Chondrocyte (in vitro differentiated cells): ENCODE measurements at regions not wholly inside any gene's neighbourhood (a gene's known extent, or its start where the extent isn't known, plus 50 kb on each side); places are given as distances from the start of the nearest gene placed in this dataset.

Experiments
- DNase-seq: peaks from one replicate; pipeline ENCODE4 v3.0.0; 2021; ENCODE audit warnings: mixed read lengths, low spot score
- H3K27ac Mint-ChIP-seq: one replicate; pipeline ENCODE4 v1.8.0; 2021; ENCODE audit warnings: mild to moderate bottlenecking, moderate library complexity, mixed read lengths; ENCODE audit not compliant: unreplicated experiment
- H3K27me3 Mint-ChIP-seq: 2 replicates; pipeline ENCODE4 v1.8.0; 2021; ENCODE audit warnings: low read depth, mixed read lengths
- H3K36me3 Mint-ChIP-seq: 2 replicates; pipeline ENCODE4 v1.8.0; 2021; ENCODE audit warnings: low read depth, mixed read lengths
- H3K4me1 Mint-ChIP-seq: 2 replicates; pipeline ENCODE4 v1.8.0; 2021; ENCODE audit warnings: low read depth, mild to moderate bottlenecking, mixed read lengths
- H3K4me3 Mint-ChIP-seq: one replicate; pipeline ENCODE4 v1.8.0; 2021; ENCODE audit warnings: mild to moderate bottlenecking, moderate library complexity, mixed read lengths; ENCODE audit not compliant: unreplicated experiment
- H3K9me3 Mint-ChIP-seq: 2 replicates; pipeline ENCODE4 v1.8.0; 2021; ENCODE audit warnings: low read depth, mixed read lengths
- TF ChIP-seq, protein P1 (sequence below): fragments of 200-600 bp; sonication (generic); IDR thresholded peaks from 2 replicates; pipeline ENCODE4 v1.5.0; 2021; ENCODE audit warnings: antibody characterized with exemption, mild to moderate bottlenecking, moderate library complexity

DNA sequence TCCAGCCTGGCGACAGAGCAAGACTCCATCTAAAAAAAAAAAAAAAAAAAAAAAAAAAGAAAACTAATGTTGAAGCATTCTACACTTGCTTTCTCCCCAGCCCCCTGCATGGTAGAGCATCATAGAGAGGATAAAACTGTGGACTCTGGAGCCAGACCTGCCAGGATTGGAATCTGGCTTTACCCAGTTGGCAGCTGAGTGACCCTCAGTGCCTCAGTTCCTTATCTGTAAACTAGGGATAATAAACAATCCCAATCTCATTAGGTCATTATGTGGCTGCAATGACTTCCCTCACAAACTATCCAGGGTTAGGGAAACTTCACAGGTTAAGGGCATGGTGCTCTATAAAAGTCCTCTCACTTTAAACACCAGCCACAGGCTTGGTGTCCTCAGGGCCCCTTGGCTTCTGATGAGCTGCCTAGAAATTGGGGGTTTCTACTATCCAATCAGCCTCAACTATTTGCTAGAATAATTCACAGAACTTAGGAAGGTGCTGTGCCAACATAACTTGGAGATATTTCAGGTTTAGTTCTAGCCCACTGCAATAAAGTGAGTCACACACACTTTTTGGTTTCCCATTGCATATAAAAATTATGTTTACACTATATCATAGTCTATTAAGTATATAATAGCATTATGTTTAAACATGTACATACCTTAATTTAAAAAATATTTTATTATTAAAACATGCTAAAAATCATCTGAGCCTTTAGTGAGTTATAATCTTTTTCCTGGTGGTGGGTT is 180.5 kb upstream of the B3GALT2 start:
- Mint-ChIP-seq H3K4me3 (no peak overlapping the region), H3K9me3 (no peaks in the 10 kb centered on the region), H3K27ac (no peak overlapping the region), H3K4me1 (no peaks in the 10 kb centered on the region), H3K36me3 (no peaks in the 10 kb centered on the region), H3K27me3 (no peaks in the 10 kb centered on the region)
- TF ChIP-seq, protein P1, sequence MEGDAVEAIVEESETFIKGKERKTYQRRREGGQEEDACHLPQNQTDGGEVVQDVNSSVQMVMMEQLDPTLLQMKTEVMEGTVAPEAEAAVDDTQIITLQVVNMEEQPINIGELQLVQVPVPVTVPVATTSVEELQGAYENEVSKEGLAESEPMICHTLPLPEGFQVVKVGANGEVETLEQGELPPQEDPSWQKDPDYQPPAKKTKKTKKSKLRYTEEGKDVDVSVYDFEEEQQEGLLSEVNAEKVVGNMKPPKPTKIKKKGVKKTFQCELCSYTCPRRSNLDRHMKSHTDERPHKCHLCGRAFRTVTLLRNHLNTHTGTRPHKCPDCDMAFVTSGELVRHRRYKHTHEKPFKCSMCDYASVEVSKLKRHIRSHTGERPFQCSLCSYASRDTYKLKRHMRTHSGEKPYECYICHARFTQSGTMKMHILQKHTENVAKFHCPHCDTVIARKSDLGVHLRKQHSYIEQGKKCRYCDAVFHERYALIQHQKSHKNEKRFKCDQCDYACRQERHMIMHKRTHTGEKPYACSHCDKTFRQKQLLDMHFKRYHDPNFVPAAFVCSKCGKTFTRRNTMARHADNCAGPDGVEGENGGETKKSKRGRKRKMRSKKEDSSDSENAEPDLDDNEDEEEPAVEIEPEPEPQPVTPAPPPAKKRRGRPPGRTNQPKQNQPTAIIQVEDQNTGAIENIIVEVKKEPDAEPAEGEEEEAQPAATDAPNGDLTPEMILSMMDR = no peak
- no peak for DNase-seq

DNA sequence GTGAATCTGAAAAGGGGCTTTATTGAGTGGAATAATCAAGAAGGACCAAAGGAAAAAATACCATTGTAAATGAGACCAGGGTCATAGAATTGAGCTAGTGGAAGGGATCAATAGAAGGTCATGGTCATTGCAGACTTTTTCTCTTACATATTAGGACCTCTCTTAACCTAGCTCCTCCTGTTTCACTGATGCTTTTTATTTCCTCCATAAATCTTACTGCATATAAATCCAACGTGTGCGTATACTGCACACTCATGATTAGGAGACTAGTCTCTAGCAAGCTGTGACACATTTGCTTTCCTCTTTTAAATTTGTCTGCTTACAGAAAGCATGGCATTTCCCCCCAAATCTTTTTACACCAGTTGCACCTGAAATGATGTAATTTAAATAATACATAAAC is 179.6 kb upstream of the B3GALT2 start:
- H3K36me3 Mint-ChIP-seq = no peaks in the 10 kb centered on the region
- TF ChIP-seq, protein P1 = no peak
- H3K27me3 Mint-ChIP-seq = no peaks in the 10 kb centered on the region
- no peaks in the 10 kb centered on the region for H3K9me3 Mint-ChIP-seq
- no peaks in the 10 kb centered on the region for H3K4me1 Mint-ChIP-seq
- H3K27ac Mint-ChIP-seq = no peak overlapping the region
- no peak for DNase-seq
- no peak overlapping the region for H3K4me3 Mint-ChIP-seq

DNA sequence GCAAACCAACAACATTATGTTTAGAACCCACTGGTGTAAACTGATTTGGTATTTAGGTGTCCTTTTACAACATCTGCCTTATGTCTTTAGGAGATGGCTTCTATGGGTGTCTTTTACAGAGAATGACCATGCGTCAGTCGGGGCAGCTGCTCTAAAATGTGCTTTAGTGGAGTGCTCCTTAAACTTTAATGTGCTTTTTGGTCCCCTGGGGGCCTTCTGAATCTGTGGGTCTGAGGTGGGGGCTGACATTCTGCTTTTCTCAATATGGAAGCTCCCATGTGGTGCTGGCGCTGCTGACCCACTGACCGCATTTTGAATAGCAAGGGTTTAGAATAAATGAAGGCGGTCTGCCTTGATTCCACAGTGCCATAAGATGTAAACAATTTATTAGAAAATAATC is 173.2 kb upstream of the B3GALT2 start:
- Mint-ChIP-seq H3K36me3 (no peaks in the 10 kb centered on the region), H3K4me1 (no peaks in the 10 kb centered on the region), H3K4me3 (no peak overlapping the region), H3K27me3 (no peaks in the 10 kb centered on the region), H3K27ac (no peak overlapping the region), H3K9me3 (no peaks in the 10 kb centered on the region)
- DNase-seq = no peak
- TF ChIP-seq, protein P1 = no peak

DNA sequence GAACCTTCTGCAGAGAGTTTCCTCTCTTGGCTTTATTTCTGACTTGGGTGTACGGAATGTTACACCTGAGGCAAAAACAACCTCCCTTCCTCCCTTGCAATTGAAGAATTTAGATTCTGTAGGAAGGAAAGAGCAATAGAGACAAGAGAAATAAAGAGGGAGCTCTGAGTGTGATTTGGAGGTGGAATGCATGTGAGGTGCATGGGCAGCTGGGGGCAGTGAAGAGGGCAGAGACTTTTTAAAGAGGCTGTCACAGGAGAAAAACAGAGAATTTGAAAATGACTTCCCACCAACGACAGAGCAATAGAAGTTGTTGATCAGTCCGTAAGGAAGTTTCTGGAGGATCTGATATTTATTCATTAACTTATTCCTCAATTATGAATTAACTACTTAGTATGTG is 172.0 kb upstream of the B3GALT2 start:
- Mint-ChIP-seq H3K27me3 (no peaks in the 10 kb centered on the region), H3K4me1 (no peaks in the 10 kb centered on the region), H3K27ac (no peak overlapping the region), H3K36me3 (no peaks in the 10 kb centered on the region), H3K4me3 (no peak overlapping the region), H3K9me3 (no peaks in the 10 kb centered on the region)
- DNase-seq = no peak
- TF ChIP-seq, protein P1 = peak; percentile 15

DNA sequence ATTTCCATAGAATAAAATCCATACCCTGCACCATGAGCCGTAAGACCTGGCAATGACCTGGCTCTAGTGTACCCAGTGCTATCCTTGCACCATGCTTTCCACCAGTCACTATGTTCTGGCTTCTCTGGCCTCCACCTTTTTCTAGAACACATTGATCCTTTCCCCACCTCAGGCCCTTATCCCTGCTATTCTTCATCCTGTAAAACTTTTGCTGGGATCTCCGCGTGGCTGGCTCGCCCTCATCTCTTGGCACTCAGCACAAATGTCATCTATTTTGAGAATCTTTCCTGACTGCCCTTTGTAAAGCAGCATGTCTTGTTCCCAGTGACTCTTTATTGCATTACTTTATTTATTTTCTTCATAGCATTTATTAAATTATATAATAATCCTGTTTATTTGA is 169.8 kb upstream of the B3GALT2 start:
- DNase-seq = no peak
- no peaks in the 10 kb centered on the region for H3K4me1 Mint-ChIP-seq
- TF ChIP-seq, protein P1 = no peak
- H3K27me3 Mint-ChIP-seq = no peaks in the 10 kb centered on the region
- H3K27ac Mint-ChIP-seq = no peak overlapping the region
- peaks cover 2% of the 10 kb centered on the region for H3K36me3 Mint-ChIP-seq
- no peak overlapping the region for H3K4me3 Mint-ChIP-seq
- H3K9me3 Mint-ChIP-seq = no peaks in the 10 kb centered on the region
